HepG2 (cell line): ENCODE measurements at regions not wholly inside any gene's neighbourhood (a gene's known extent, or its start where the extent isn't known, plus 50 kb on each side); places are given as distances from the start of the nearest gene placed in this dataset.

Experiments used
- ATAC-seq: fragments of 200-7000 bp; cut with Tn5 transposase; 3 replicates; pipeline ENCODE4 v1.9.1; 2020; ENCODE audit warnings: mild to moderate bottlenecking, moderate library complexity
- BruUV-seq: library from RNA; stranded (reverse); fragments of 400-500 nt; replicated peaks from 2 replicates; lab custom pipeline; 2021; lab: Mats Ljungman, UMichigan
- CTCF ChIA-PET: fragments of 300-600 bp; formaldehyde crosslinking; extraction: SDS; loops from one replicate; lab custom pipeline; 2021; ENCODE audit warnings: low total read pairs, inconsistent platforms, low intra/inter-chr PET ratio; lab: Yijun Ruan, JAX
- POLR2A ChIA-PET: fragments of 350-600 bp; sonication (Branson Sonifier 250); formaldehyde crosslinking; loops from one replicate; lab custom pipeline; 2020; ENCODE audit warnings: antibody characterized with exemption, inconsistent platforms; lab: Yijun Ruan, JAX
- DNase-seq: peaks from one replicate; pipeline ENCODE4 v3.0.0-alpha.2; 2015; ENCODE audit warnings: low spot score
- FAIRE-seq: peaks from 3 replicates; lab custom pipeline; 2011; peaks lifted over from hg19 to GRCh38; lab: Jason Lieb, UNC
- H2AFZ ChIP-seq: one replicate; pipeline ENCODE4 v1.6.1; 2011; ENCODE audit warnings: low read length, inconsistent platforms
- H3K27ac ChIP-seq: fragments of 300-600 bp; 3 replicates; pipeline ENCODE4 v1.8.0; 2011; ENCODE audit warnings: mixed run types, mild to moderate bottlenecking, mixed read lengths, low read length, inconsistent platforms; ENCODE audit not compliant: insufficient read depth; ENCODE audit errors: extremely low read length
- H3K27me3 ChIP-seq, 2 experiments: fragments of 200-600 bp in 1 of 2; 2 replicates in 1 of 2; 3 replicates in 1 of 2; pipeline versions ENCODE4 v1.6.0 to v1.8.0; 2011; ENCODE audit warnings: low read length in 2 of 2, mild to moderate bottlenecking in 2 of 2, moderate library complexity in 2 of 2, inconsistent platforms in 1 of 2; ENCODE audit not compliant: insufficient read depth in 2 of 2, control insufficient read depth in 1 of 2
- H3K36me3 ChIP-seq, 2 experiments: fragments of 200-600 bp in 1 of 2; replicated peaks in 1 of 2; 2 replicates in 1 of 2; 3 replicates in 1 of 2; pipeline versions ENCODE4 v1.5.1 to v1.8.0; 2011; ENCODE audit warnings: low read length in 2 of 2, inconsistent platforms in 1 of 2; ENCODE audit not compliant: insufficient read depth in 2 of 2, control insufficient read depth in 1 of 2
- H3K4me1 ChIP-seq: 2 replicates; pipeline ENCODE4 v1.5.1; 2012; ENCODE audit warnings: low read length, inconsistent platforms; ENCODE audit not compliant: insufficient read depth
- H3K4me2 ChIP-seq: 2 replicates; pipeline ENCODE4 v1.6.0; 2011; ENCODE audit warnings: low read depth, low read length, inconsistent platforms
- H3K4me3 ChIP-seq, 3 experiments: fragments of 200-600 bp in 1 of 3; sonication (generic), shearing (Covaris generic) in 1 of 3; replicated peaks in 1 of 3; 2 replicates each; pipeline ENCODE4 v1.5.1; 2011 to 2016; ENCODE audit warnings: low read length in 3 of 3, inconsistent platforms in 2 of 3, low read depth in 2 of 3, mild to moderate bottlenecking in 2 of 3, control low read depth in 1 of 3, mixed read lengths in 1 of 3; ENCODE audit not compliant: insufficient read depth in 1 of 3
- H3K79me2 ChIP-seq: one replicate; pipeline ENCODE4 v1.6.1; 2011; ENCODE audit warnings: low read length, inconsistent platforms; ENCODE audit not compliant: insufficient read depth
- H3K9ac ChIP-seq: 2 replicates; pipeline ENCODE4 v1.6.0; 2011; ENCODE audit warnings: mild to moderate bottlenecking, low read depth, low read length, inconsistent platforms; ENCODE audit not compliant: insufficient read depth
- H3K9me3 ChIP-seq: 2 replicates; pipeline ENCODE4 v1.5.1; 2012; ENCODE audit warnings: mild to moderate bottlenecking, low read length
- H4K20me1 ChIP-seq: 2 replicates; pipeline ENCODE4 v1.6.0; 2011; ENCODE audit warnings: inconsistent platforms, mild to moderate bottlenecking, low read length, moderate library complexity; ENCODE audit not compliant: insufficient read depth
- CENPBD1 ChIP-seq: sonication (generic); formaldehyde crosslinking; IDR thresholded peaks from 2 replicates; pipeline ENCODE4 v1.8.0; 2022; ENCODE audit warnings: missing genetic modification reagents, low read depth, mild to moderate bottlenecking, borderline replicate concordance
- DPF2 ChIP-seq: sonication (generic); formaldehyde crosslinking; IDR thresholded peaks from 2 replicates; pipeline ENCODE4 v1.4.0; 2020; ENCODE audit warnings: mild to moderate bottlenecking, low read depth, missing genetic modification reagents, borderline replicate concordance
- MTA3 ChIP-seq: sonication (generic); formaldehyde crosslinking; IDR thresholded peaks from 2 replicates; pipeline ENCODE4 v1.4.0; 2020; ENCODE audit warnings: missing genetic modification reagents
- MTF1 ChIP-seq: sonication (generic); formaldehyde crosslinking; IDR thresholded peaks from 2 replicates; pipeline ENCODE4 v1.5.0; 2020; ENCODE audit warnings: missing genetic modification reagents
- POGZ ChIP-seq: sonication (generic); formaldehyde crosslinking; IDR thresholded peaks from 2 replicates; pipeline ENCODE4 v1.4.0; 2020; ENCODE audit warnings: mild to moderate bottlenecking, missing genetic modification reagents
- REPIN1 ChIP-seq: sonication (generic); formaldehyde crosslinking; IDR thresholded peaks from 2 replicates; pipeline ENCODE4 v1.8.0; 2022; ENCODE audit warnings: missing genetic modification reagents, low read depth, mild to moderate bottlenecking, borderline replicate concordance
- TP53 ChIP-seq: sonication (generic); formaldehyde crosslinking; conservative IDR thresholded peaks from 2 replicates; pipeline ENCODE4 v1.4.0; 2020; ENCODE audit warnings: missing genetic modification reagents
- ZNF431 ChIP-seq: sonication (generic); formaldehyde crosslinking; IDR thresholded peaks from 2 replicates; pipeline ENCODE4 v1.9.0; 2022; ENCODE audit warnings: missing genetic modification reagents, low read depth, mild to moderate bottlenecking, borderline replicate concordance
- ZNF781 ChIP-seq: sonication (generic); formaldehyde crosslinking; IDR thresholded peaks from 2 replicates; pipeline ENCODE4 v1.5.1; 2020; ENCODE audit warnings: borderline replicate concordance, mild to moderate bottlenecking, missing genetic modification reagents; ENCODE audit errors: not compliant biosample characterization
- WGBS: methylation state at CpG from one replicate; pipeline ENCODE4 v1.1.6; 2017; ENCODE audit warnings: low lambda C conversion rate; 5-methylcytosine and 5-hydroxymethylcytosine counted together
- in situ Hi-C: cut with HindIII; loops from 2 replicates; pipeline ENCODE4 v1.10.0; 2017; ENCODE audit warnings: low pct_unique_long_range_greater_than_20kb; ENCODE audit not compliant: extremely low pct_ligation_motif_present
- intact Hi-C: fragments of 100-400 bp; cut with micrococcal nuclease; formaldehyde crosslinking; loops from one replicate; pipeline ENCODE4 v1.10.0; 2022; ENCODE audit not compliant: unreplicated experiment

GRCh38 chr7:46024263-46024916 lies 103.3 kb upstream of the IGFBP3 start:
- Histone ChIP-seq H3K27ac (no peak overlapping the region), H4K20me1 (no peaks in the 10 kb centered on the region), H2AFZ (no peak overlapping the region), H3K9ac (no peak overlapping the region), H3K27me3 (no peaks in the 10 kb centered on the region), H3K36me3 (no peaks in the 10 kb centered on the region), H3K4me1 (no peaks in the 10 kb centered on the region), H3K9me3 (no peaks in the 10 kb centered on the region), H3K4me3 (no peak overlapping the region), H3K79me2 (no peaks in the 10 kb centered on the region), H3K4me2 (no peak overlapping the region)
- in situ Hi-C loops (no loop called here), intact Hi-C loops (no loop called here)
- BruUV-seq, result no TSS peak
- CTCF ChIA-PET, result no interaction called here
- DNase-seq, result no peak
- FAIRE-seq, result no peak
- POLR2A ChIA-PET, result no interaction called here
- TF ChIP-seq MTA3 (CRISPR knock-in tag) (no peak), CENPBD1 (CRISPR knock-in tag) (no peak), REPIN1 (CRISPR knock-in tag) (no peak), MTF1 (CRISPR knock-in tag) (no peak)
- WGBS, result 6% methylated on average over 6 of the region's 6 CpGs
- no peak for ATAC-seq

GRCh38 chr7:46022397-46022796 lies 101.3 kb upstream of the IGFBP3 start:
- DNase-seq (no peak), FAIRE-seq (no peak), ATAC-seq (no peak)
- H3K36me3 ChIP-seq, result no peaks in the 10 kb centered on the region
- H2AFZ ChIP-seq, result no peak overlapping the region
- ChIA-PET POLR2A (interaction anchor here (0.7 kb wide), 1 partner anchor 47 kb away, joined by 3 read pairs; no protein-coding TSS in a partner anchor), CTCF (no interaction called here)
- BruUV-seq, result no TSS peak
- H3K4me3 ChIP-seq, result no peak overlapping the region
- no peaks in the 10 kb centered on the region for H3K27me3 ChIP-seq
- no peaks in the 10 kb centered on the region for H4K20me1 ChIP-seq
- in situ Hi-C loops (no loop called here), intact Hi-C loops (no loop called here)
- WGBS, result 0% methylated on average over 2 of the region's 2 CpGs
- no peaks in the 10 kb centered on the region for H3K9me3 ChIP-seq
- no peaks in the 10 kb centered on the region for H3K79me2 ChIP-seq
- TF ChIP-seq ZNF431 (CRISPR knock-in tag) (no peak), TP53 (CRISPR knock-in tag) (no peak), DPF2 (no peak), ZNF781 (CRISPR knock-in tag) (no peak), POGZ (CRISPR knock-in tag) (no peak)
- H3K4me2 ChIP-seq, result no peak overlapping the region
- H3K4me1 ChIP-seq, result no peaks in the 10 kb centered on the region
- no peak overlapping the region for H3K27ac ChIP-seq
- no peak overlapping the region for H3K9ac ChIP-seq
